ENCODE measurements at regions not wholly inside any gene's neighbourhood (a gene's known extent, or its start where the extent isn't known, plus 50 kb on each side); places are given as distances from the start of the nearest gene placed in this dataset.

DNA sequence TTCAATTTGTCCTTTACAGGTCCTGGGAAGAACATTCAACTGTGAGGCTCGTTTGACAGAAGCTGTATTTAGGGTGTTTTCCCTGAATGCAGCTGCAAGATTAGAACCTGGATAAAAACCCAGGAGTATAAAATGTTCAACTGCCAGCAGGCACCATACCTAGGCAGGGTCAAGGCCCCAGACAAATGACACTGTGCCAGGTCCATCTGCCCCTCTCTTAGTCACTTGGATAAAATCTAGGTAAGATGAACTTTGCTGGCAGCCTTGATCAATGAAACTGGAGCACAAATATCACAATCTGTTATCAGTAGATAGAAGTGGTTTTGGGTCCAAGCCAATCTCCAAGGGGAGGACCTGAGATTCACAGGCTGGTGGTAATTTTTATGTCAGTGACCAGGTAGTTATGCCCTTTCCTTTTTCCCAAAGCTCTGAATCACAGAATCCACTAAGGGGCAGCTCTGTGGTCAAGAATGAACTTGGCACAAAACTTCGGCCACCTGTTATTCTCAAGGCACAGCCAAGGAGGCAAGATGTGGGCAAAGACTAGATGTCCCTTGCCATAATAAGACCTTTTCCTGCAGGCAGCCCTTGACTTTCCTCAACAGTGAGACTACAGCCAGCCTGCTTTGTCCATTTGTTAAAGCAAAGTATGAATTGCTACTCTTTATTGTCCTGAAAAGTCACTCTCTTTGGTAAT is 501.0 kb downstream of the PPARGC1A start:
- FAIRE-seq = no peak
- no peaks in the 10 kb centered on the region for H3K36me3 ChIP-seq (ENCODE audit: control insufficient read depth in 2 of 3, insufficient read depth in 3 of 3, low read length in 3 of 3)
- intact Hi-C loops (cut with DNase I) = no loop called here
- no peak overlapping the region for H3K9ac ChIP-seq (ENCODE audit: low read length in 3 of 3)
- TF ChIP-seq, protein P1, sequence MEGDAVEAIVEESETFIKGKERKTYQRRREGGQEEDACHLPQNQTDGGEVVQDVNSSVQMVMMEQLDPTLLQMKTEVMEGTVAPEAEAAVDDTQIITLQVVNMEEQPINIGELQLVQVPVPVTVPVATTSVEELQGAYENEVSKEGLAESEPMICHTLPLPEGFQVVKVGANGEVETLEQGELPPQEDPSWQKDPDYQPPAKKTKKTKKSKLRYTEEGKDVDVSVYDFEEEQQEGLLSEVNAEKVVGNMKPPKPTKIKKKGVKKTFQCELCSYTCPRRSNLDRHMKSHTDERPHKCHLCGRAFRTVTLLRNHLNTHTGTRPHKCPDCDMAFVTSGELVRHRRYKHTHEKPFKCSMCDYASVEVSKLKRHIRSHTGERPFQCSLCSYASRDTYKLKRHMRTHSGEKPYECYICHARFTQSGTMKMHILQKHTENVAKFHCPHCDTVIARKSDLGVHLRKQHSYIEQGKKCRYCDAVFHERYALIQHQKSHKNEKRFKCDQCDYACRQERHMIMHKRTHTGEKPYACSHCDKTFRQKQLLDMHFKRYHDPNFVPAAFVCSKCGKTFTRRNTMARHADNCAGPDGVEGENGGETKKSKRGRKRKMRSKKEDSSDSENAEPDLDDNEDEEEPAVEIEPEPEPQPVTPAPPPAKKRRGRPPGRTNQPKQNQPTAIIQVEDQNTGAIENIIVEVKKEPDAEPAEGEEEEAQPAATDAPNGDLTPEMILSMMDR (IDR thresholded peaks at IDR 0.05; ENCODE audit: borderline replicate concordance, extremely low read depth, insufficient read depth) = no peak
- H3K27ac ChIP-seq (ENCODE audit: low read depth in 2 of 2, low read length in 2 of 2) = no peak overlapping the region
- H3K27me3 ChIP-seq (ENCODE audit: control insufficient read depth, insufficient read depth, low read length) = no peaks in the 10 kb centered on the region
- DNase-seq = no peak
- H3K9me3 ChIP-seq (ENCODE audit: control insufficient read depth in 2 of 3, insufficient read depth in 1 of 3, low read length in 3 of 3) = no peaks in the 10 kb centered on the region
- no peak overlapping the region for H3K4me3 ChIP-seq (ENCODE audit: low read length in 3 of 3)
- H3K4me1 ChIP-seq (ENCODE audit: control insufficient read depth in 2 of 3, insufficient read depth in 2 of 3, low read depth in 1 of 3, low read length in 3 of 3) = no peaks in the 10 kb centered on the region

DNA sequence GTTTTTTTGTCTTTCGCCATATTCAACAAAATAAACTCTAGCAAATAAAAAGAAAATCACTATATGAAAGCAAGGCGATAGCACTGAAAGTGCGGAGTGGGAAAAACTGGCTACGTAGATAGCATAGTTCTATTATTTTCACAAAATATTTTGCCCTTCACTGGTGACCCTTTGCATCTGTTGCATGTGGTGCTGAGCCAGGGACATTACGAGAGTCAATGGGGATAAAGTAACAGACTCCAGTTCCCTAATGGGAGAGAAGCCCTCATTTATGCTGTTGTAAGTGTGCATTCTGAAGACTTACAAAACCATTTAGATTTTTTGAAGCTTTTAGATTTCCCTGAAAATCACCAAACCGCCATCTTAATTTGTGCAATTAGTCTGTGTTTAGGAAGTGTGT is 501.6 kb downstream of the PPARGC1A start:
- no peak for FAIRE-seq

DNA sequence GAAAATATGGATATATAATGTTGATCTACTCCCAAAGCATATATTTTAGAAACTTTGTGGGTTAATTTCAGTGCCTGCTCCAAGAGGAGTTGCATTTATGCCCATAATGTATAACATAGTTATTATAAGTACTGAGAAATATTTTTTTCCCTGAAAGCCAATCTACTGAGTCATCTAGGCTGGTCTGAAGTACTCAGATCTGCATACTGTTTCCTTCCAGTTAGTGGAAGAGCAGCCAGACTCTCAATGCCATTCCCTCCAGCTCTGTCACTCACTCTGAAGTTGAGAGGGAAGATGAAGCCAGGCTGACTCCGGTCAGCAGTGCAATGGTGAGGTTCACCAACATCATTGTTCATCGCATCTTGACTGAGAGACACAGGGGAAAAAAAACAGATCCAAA is 505.1 kb downstream of the PPARGC1A start:
- H3K9me3 ChIP-seq (ENCODE audit: control insufficient read depth in 2 of 3, insufficient read depth in 1 of 3, low read length in 3 of 3) = no peaks in the 10 kb centered on the region
- TF ChIP-seq, protein P1 (IDR thresholded peaks at IDR 0.05; ENCODE audit: borderline replicate concordance, extremely low read depth, insufficient read depth) = no peak
- H3K4me3 ChIP-seq (ENCODE audit: low read length in 3 of 3) = no peak overlapping the region
- no peaks in the 10 kb centered on the region for H3K36me3 ChIP-seq (ENCODE audit: control insufficient read depth in 2 of 3, insufficient read depth in 3 of 3, low read length in 3 of 3)
- intact Hi-C loops (cut with DNase I) = no loop called here
- no peak overlapping the region for H3K9ac ChIP-seq (ENCODE audit: low read length in 3 of 3)
- no peak overlapping the region for H3K27ac ChIP-seq (ENCODE audit: low read depth in 2 of 2, low read length in 2 of 2)
- H3K4me1 ChIP-seq (ENCODE audit: control insufficient read depth in 2 of 3, insufficient read depth in 2 of 3, low read depth in 1 of 3, low read length in 3 of 3) = no peaks in the 10 kb centered on the region
- FAIRE-seq = no peak
- no peaks in the 10 kb centered on the region for H3K27me3 ChIP-seq (ENCODE audit: control insufficient read depth, insufficient read depth, low read length)
- no peak for DNase-seq

More for the DNA sequence above, 501.6 kb downstream of the PPARGC1A start:
- H3K4me1 ChIP-seq (ENCODE audit: control insufficient read depth in 2 of 3, insufficient read depth in 2 of 3, low read depth in 1 of 3, low read length in 3 of 3) = no peaks in the 10 kb centered on the region
- DNase-seq = no peak
- no peak overlapping the region for H3K27ac ChIP-seq (ENCODE audit: low read depth in 2 of 2, low read length in 2 of 2)
- no peaks in the 10 kb centered on the region for H3K9me3 ChIP-seq (ENCODE audit: control insufficient read depth in 2 of 3, insufficient read depth in 1 of 3, low read length in 3 of 3)
- H3K9ac ChIP-seq (ENCODE audit: low read length in 3 of 3) = no peak overlapping the region
- intact Hi-C loops (cut with DNase I) = no loop called here
- TF ChIP-seq, protein P1 (IDR thresholded peaks at IDR 0.05; ENCODE audit: borderline replicate concordance, extremely low read depth, insufficient read depth) = no peak
- no peaks in the 10 kb centered on the region for H3K27me3 ChIP-seq (ENCODE audit: control insufficient read depth, insufficient read depth, low read length)
- no peaks in the 10 kb centered on the region for H3K36me3 ChIP-seq (ENCODE audit: control insufficient read depth in 2 of 3, insufficient read depth in 3 of 3, low read length in 3 of 3)
- no peak overlapping the region for H3K4me3 ChIP-seq (ENCODE audit: low read length in 3 of 3)

DNA sequence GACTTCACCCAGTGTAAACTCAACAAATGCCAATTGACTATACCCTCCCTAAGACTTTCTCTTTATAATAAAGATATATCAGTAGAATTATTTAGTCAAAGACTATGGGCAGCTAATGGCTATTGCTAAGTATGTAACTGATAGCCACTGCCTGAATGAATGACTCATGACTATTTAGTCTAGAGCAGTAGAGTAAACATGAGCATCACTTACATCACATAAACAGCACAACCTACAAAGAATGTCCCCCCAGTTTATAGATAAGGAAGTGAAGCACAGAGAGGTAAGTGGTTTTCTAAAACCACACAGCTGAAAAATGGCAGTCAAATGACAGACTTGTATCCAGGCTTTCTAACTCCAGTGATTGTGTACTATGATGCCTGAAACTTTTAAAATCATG is 507.0 kb downstream of the PPARGC1A start:
- intact Hi-C loops (cut with DNase I) = no loop called here
- Histone ChIP-seq H3K4me1 (ENCODE audit: control insufficient read depth in 2 of 3, insufficient read depth in 2 of 3, low read depth in 1 of 3, low read length in 3 of 3) (no peaks in the 10 kb centered on the region), H3K9ac (ENCODE audit: low read length in 3 of 3) (no peak overlapping the region), H3K4me3 (ENCODE audit: low read length in 3 of 3) (no peak overlapping the region), H3K9me3 (ENCODE audit: control insufficient read depth in 2 of 3, insufficient read depth in 1 of 3, low read length in 3 of 3) (no peaks in the 10 kb centered on the region), H3K27ac (ENCODE audit: low read depth in 2 of 2, low read length in 2 of 2) (no peak overlapping the region), H3K36me3 (ENCODE audit: control insufficient read depth in 2 of 3, insufficient read depth in 3 of 3, low read length in 3 of 3) (no peaks in the 10 kb centered on the region), H3K27me3 (ENCODE audit: control insufficient read depth, insufficient read depth, low read length) (no peaks in the 10 kb centered on the region)
- FAIRE-seq (no peak), DNase-seq (no peak)
- TF ChIP-seq, protein P1 (IDR thresholded peaks at IDR 0.05; ENCODE audit: borderline replicate concordance, extremely low read depth, insufficient read depth) = no peak
